ENCODE measurements at regions not wholly inside any gene's neighbourhood (a gene's known extent, or its start where the extent isn't known, plus 50 kb on each side); places are given as distances from the start of the nearest gene placed in this dataset.

- TF ChIP-seq, protein P1, sequence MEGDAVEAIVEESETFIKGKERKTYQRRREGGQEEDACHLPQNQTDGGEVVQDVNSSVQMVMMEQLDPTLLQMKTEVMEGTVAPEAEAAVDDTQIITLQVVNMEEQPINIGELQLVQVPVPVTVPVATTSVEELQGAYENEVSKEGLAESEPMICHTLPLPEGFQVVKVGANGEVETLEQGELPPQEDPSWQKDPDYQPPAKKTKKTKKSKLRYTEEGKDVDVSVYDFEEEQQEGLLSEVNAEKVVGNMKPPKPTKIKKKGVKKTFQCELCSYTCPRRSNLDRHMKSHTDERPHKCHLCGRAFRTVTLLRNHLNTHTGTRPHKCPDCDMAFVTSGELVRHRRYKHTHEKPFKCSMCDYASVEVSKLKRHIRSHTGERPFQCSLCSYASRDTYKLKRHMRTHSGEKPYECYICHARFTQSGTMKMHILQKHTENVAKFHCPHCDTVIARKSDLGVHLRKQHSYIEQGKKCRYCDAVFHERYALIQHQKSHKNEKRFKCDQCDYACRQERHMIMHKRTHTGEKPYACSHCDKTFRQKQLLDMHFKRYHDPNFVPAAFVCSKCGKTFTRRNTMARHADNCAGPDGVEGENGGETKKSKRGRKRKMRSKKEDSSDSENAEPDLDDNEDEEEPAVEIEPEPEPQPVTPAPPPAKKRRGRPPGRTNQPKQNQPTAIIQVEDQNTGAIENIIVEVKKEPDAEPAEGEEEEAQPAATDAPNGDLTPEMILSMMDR (conservative IDR thresholded peaks at IDR 0.05 in 1 of 2, IDR thresholded peaks at IDR 0.05 in 1 of 2; ENCODE audit: low read depth in 1 of 2, low read length in 2 of 2) = no peak
- no peak for TF ChIP-seq EZH2 (IDR thresholded peaks at IDR 0.05; ENCODE audit: low read length, missing control alignments)
These were observed 391.1 kb downstream of the TMEM161B start for GRCh38 chr5:87877495-87877894.
